ENCODE measurements at regions not wholly inside any gene's neighbourhood (a gene's known extent, or its start where the extent isn't known, plus 50 kb on each side); places are given as distances from the start of the nearest gene placed in this dataset.

- Histone ChIP-seq H3K36me3 (ENCODE audit: control insufficient read depth, insufficient read depth, low read length) (no peaks in the 10 kb centered on the region), H3K4me3 (ENCODE audit: low read length) (no peak overlapping the region), H3K27ac (ENCODE audit: low read length) (no peak overlapping the region), H3K4me1 (ENCODE audit: control insufficient read depth, insufficient read depth, low read length) (peaks cover 12% of the 10 kb centered on the region), H3K27me3 (ENCODE audit: control insufficient read depth, insufficient read depth, low read length) (no peaks in the 10 kb centered on the region), H3K9me3 (replicated peaks; ENCODE audit: control insufficient read depth, low read depth, low read length) (peaks cover 2% of the 10 kb centered on the region)
- WGBS (ENCODE audit: insufficient coverage) = no CpG with 5 or more reads among the region's 1 CpG
- DNase-seq = no peak
These were observed 101.6 kb upstream of the ARHGEF3 start for GRCh38 chr3:56903231-56903782.

DNA sequence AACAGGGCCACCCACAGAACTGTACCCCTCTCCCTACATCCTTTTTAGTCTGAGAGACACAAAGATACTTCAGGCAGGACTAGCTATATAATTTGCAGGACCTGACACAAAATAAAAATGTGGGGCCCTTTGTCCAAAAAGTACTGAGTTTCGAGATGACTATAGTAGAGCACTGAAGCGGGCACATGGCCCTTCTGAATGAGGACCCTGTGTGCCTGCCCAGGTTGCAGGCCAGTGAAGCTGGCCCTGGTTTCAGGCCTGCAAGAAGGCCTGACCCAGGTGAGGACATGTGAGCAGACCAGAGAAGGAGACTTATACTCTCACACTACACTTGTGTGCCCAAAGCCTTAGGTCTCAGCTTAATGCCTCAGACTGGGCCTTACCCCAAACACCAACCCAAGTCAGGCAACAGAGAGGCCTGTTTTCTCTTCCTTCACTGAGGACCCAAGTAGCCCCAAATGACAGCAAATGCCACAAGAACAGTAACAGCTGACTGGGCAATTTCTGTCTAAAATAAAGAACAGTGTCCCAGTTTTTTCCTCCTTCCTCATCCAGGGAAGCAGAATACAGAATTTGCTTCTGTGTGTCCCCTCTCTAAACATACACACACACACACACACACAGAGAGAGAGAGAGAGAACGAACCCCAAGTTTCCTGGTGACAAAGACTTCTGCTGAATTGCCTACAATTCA is 100.9 kb upstream of the ARHGEF3 start:
- Histone ChIP-seq H3K4me1 (ENCODE audit: control insufficient read depth, insufficient read depth, low read length) (peaks cover 12% of the 10 kb centered on the region), H3K36me3 (ENCODE audit: control insufficient read depth, insufficient read depth, low read length) (no peaks in the 10 kb centered on the region), H3K27ac (ENCODE audit: low read length) (no peak overlapping the region), H3K27me3 (ENCODE audit: control insufficient read depth, insufficient read depth, low read length) (no peaks in the 10 kb centered on the region), H3K9me3 (replicated peaks; ENCODE audit: control insufficient read depth, low read depth, low read length) (peaks cover 2% of the 10 kb centered on the region), H3K4me3 (ENCODE audit: low read length) (no peak overlapping the region)
- WGBS (ENCODE audit: insufficient coverage) = 86% methylated on average over 2 of the region's 3 CpGs
- no peak for DNase-seq

DNA sequence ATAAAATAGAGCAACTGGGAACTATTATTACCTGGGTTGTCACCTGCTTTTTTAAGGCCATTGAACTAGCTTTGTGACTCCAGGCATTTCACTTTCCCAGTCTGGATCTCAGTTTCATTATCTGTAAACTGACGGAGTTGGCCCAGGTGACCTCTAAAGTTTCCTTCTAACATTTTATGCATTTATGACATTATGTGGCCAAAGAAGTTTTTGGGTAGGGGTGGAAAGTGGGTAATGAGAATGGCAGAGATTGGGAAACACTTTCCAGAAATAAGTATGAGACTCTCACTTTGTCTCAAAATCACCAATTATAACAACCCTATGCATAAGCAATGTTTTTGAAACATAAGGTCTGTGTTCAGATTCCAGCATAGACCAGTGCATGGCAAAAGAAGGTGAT is 99.1 kb upstream of the ARHGEF3 start:
- Histone ChIP-seq H3K9me3 (replicated peaks; ENCODE audit: control insufficient read depth, low read depth, low read length) (peaks cover 2% of the 10 kb centered on the region), H3K4me3 (ENCODE audit: low read length) (no peak overlapping the region), H3K36me3 (ENCODE audit: control insufficient read depth, insufficient read depth, low read length) (no peaks in the 10 kb centered on the region), H3K4me1 (ENCODE audit: control insufficient read depth, insufficient read depth, low read length) (peaks cover 13% of the 10 kb centered on the region), H3K27me3 (ENCODE audit: control insufficient read depth, insufficient read depth, low read length) (no peaks in the 10 kb centered on the region), H3K27ac (ENCODE audit: low read length) (no peak overlapping the region)
- no peak for DNase-seq
- WGBS (ENCODE audit: insufficient coverage) = no CpG with 5 or more reads among the region's 1 CpG

GRCh38 chr3:56899851-56900250 is 98.1 kb upstream of the ARHGEF3 start:
- peaks cover 22% of the 10 kb centered on the region for H3K4me1 ChIP-seq (ENCODE audit: control insufficient read depth, insufficient read depth, low read length)
- no peaks in the 10 kb centered on the region for H3K27me3 ChIP-seq (ENCODE audit: control insufficient read depth, insufficient read depth, low read length)
- no CpG with 5 or more reads among the region's 6 CpGs for WGBS (ENCODE audit: insufficient coverage)
- peaks cover 2% of the 10 kb centered on the region for H3K9me3 ChIP-seq (replicated peaks; ENCODE audit: control insufficient read depth, low read depth, low read length)
- no peak overlapping the region for H3K4me3 ChIP-seq (ENCODE audit: low read length)
- H3K27ac ChIP-seq (ENCODE audit: low read length) = peak overlapping the region; percentile 57
- H3K36me3 ChIP-seq (ENCODE audit: control insufficient read depth, insufficient read depth, low read length) = no peaks in the 10 kb centered on the region
- DNase-seq = no peak

- no peaks in the 10 kb centered on the region for H3K36me3 ChIP-seq (ENCODE audit: control insufficient read depth, insufficient read depth, low read length)
- no peak for DNase-seq
- peaks cover 2% of the 10 kb centered on the region for H3K9me3 ChIP-seq (replicated peaks; ENCODE audit: control insufficient read depth, low read depth, low read length)
- H3K27me3 ChIP-seq (ENCODE audit: control insufficient read depth, insufficient read depth, low read length) = no peaks in the 10 kb centered on the region
- WGBS (ENCODE audit: insufficient coverage) = 80% methylated on average over 3 of the region's 6 CpGs
- H3K27ac ChIP-seq (ENCODE audit: low read length) = no peak overlapping the region
- peaks cover 19% of the 10 kb centered on the region for H3K4me1 ChIP-seq (ENCODE audit: control insufficient read depth, insufficient read depth, low read length)
- no peak overlapping the region for H3K4me3 ChIP-seq (ENCODE audit: low read length)
These were observed 97.3 kb upstream of the ARHGEF3 start for GRCh38 chr3:56899078-56899477.

DNA sequence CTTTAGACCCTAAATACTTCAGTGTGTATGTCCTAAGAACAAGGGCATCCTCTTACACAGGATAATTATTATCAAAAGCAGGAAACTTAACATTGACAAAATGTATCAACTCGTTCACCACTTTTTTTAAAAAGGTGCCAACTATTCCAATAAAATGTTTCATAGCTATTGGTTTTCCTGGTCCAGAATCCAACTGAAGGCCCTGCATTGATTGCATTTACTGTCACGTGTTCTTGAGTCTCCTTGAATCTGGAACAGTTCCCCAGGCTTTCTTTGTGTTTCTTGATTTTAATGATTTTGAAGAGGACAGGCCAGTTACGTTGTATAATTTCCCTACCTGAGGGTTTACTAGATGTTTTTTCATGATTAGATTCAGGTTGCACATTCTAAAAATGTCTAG is 94.6 kb upstream of the ARHGEF3 start:
- no peak overlapping the region for H3K27ac ChIP-seq (ENCODE audit: low read length)
- no peaks in the 10 kb centered on the region for H3K9me3 ChIP-seq (replicated peaks; ENCODE audit: control insufficient read depth, low read depth, low read length)
- peaks cover 18% of the 10 kb centered on the region for H3K4me1 ChIP-seq (ENCODE audit: control insufficient read depth, insufficient read depth, low read length)
- H3K27me3 ChIP-seq (ENCODE audit: control insufficient read depth, insufficient read depth, low read length) = no peaks in the 10 kb centered on the region
- no peaks in the 10 kb centered on the region for H3K36me3 ChIP-seq (ENCODE audit: control insufficient read depth, insufficient read depth, low read length)
- H3K4me3 ChIP-seq (ENCODE audit: low read length) = no peak overlapping the region
- DNase-seq = no peak
- no CpG with 5 or more reads among the region's 3 CpGs for WGBS (ENCODE audit: insufficient coverage)

DNA sequence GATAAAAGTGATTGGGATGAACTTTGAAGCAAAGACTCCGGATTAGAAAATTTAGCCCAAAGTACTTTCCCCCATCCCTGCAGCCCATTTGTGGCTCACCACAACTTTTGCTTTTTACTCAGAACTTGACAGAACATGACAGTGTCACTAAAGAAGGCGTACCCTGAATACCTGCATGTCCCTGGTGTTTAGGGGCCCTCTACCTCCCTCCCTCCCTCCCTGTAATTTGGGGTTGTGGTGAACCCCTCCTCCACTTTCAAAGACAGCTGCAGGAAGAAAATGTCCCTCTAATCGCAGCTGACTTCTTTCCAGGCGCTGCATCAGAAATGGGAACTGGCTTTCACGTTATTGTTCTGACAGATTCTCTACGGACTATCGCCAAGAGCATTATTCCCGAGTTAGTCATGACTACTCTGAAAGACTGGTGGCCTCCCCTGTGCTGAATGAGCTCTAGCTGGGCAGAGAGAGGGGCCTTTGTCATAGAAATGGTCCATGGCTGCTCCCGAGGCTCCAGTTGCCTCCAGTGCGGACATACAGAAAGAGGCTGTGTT is 93.2 kb upstream of the ARHGEF3 start:
- no peaks in the 10 kb centered on the region for H3K36me3 ChIP-seq (ENCODE audit: control insufficient read depth, insufficient read depth, low read length)
- H3K27me3 ChIP-seq (ENCODE audit: control insufficient read depth, insufficient read depth, low read length) = no peaks in the 10 kb centered on the region
- H3K27ac ChIP-seq (ENCODE audit: low read length) = peak overlapping the region; percentile 71
- no peak overlapping the region for H3K4me3 ChIP-seq (ENCODE audit: low read length)
- 12% methylated on average over 6 of the region's 10 CpGs for WGBS (ENCODE audit: insufficient coverage)
- H3K4me1 ChIP-seq (ENCODE audit: control insufficient read depth, insufficient read depth, low read length) = peaks cover 18% of the 10 kb centered on the region
- peak; percentile 84 for DNase-seq
- H3K9me3 ChIP-seq (replicated peaks; ENCODE audit: control insufficient read depth, low read depth, low read length) = no peaks in the 10 kb centered on the region

DNA sequence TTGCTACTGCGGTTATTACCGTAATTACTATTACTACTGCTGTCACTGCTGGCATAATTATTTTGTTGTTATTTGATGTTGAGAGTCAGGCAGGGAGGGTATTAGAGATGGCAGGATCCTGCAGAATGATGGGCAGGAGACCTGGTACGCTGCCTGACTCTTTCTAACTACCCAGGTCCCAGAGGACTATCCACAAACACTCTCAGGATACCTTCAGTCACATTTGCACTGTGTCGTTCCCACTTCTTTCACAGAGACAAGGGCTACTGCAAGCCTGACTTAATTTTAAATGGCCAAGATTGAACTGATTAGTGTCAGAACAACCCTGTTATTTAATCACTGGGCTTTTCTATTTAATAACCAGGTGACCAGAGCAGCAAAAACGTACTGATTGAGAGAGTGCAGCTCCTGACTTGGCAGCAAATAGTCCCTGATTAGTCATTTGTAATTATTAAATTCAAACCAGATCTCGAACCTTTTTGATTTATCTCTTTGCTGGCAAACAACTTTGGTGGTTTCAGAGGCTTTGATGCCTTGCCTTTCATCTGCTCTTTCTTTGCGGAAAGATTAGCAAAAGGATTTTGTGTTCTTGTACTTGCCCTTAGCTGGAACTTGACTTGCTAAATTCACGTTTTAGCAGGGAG is 88.8 kb upstream of the ARHGEF3 start:
- no peaks in the 10 kb centered on the region for H3K9me3 ChIP-seq (replicated peaks; ENCODE audit: control insufficient read depth, low read depth, low read length)
- no peak overlapping the region for H3K27ac ChIP-seq (ENCODE audit: low read length)
- peaks cover 35% of the 10 kb centered on the region for H3K4me1 ChIP-seq (ENCODE audit: control insufficient read depth, insufficient read depth, low read length)
- no peak for DNase-seq
- 78% methylated on average over 1 of the region's 8 CpGs for WGBS (ENCODE audit: insufficient coverage)
- H3K36me3 ChIP-seq (ENCODE audit: control insufficient read depth, insufficient read depth, low read length) = no peaks in the 10 kb centered on the region
- no peaks in the 10 kb centered on the region for H3K27me3 ChIP-seq (ENCODE audit: control insufficient read depth, insufficient read depth, low read length)
- no peak overlapping the region for H3K4me3 ChIP-seq (ENCODE audit: low read length)

DNA sequence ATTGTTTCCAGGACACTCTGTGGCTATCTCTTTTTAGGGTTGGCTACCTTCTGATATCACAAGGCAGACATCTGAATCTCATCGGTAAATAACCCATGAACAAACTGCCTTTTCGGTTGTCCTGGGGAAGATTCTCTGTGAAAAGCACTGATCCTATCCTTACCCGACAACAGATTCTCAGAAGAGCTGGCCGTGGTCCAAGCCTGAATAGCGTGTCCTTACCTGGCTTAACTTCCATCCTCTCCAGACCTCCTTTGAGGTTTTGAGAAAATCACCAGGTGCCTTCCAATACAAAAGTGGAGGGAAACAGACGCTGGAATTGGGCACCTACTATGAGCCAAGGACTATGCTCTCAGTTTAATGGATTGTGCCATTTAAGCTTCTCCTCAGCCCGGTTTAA is 87.4 kb upstream of the ARHGEF3 start:
- H3K27me3 ChIP-seq (ENCODE audit: control insufficient read depth, insufficient read depth, low read length) = no peaks in the 10 kb centered on the region
- no peaks in the 10 kb centered on the region for H3K36me3 ChIP-seq (ENCODE audit: control insufficient read depth, insufficient read depth, low read length)
- no peaks in the 10 kb centered on the region for H3K9me3 ChIP-seq (replicated peaks; ENCODE audit: control insufficient read depth, low read depth, low read length)
- no peak for DNase-seq
- H3K4me1 ChIP-seq (ENCODE audit: control insufficient read depth, insufficient read depth, low read length) = peaks cover 35% of the 10 kb centered on the region
- WGBS (ENCODE audit: insufficient coverage) = 58% methylated on average over 7 of the region's 7 CpGs
- no peak overlapping the region for H3K4me3 ChIP-seq (ENCODE audit: low read length)
- no peak overlapping the region for H3K27ac ChIP-seq (ENCODE audit: low read length)

DNA sequence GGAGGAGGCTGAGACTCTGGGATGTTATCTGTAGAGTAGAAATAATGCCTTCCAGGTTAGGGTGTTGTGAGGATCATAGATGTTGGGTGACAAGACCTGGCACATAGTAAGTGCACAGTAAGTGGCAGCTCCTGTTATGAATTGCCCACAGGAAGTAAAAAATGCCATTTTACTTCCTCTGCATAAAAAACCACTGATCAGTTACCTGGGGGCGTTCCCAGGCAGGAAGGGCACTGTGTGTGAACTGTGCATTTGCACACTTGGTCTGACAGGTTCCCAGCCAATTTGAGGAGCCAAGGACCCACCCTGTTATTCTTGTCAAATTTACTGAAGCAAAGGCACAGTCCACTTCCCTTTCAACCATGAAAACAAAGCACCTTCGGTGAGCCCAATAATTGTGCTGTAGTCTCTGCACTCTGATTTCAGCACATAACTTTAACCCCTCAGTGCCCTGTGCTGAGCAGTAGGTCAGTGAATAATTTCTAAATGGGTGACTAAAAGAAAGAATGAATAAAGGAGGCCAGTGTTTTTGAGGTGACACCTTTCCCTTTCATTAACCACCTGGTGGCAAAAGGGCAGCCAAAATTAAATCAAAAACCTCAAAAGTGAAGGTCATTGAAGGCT is 85.8 kb upstream of the ARHGEF3 start:
- no peaks in the 10 kb centered on the region for H3K36me3 ChIP-seq (ENCODE audit: control insufficient read depth, insufficient read depth, low read length)
- 38% methylated on average over 1 of the region's 2 CpGs for WGBS (ENCODE audit: insufficient coverage)
- peaks cover 32% of the 10 kb centered on the region for H3K4me1 ChIP-seq (ENCODE audit: control insufficient read depth, insufficient read depth, low read length)
- no peaks in the 10 kb centered on the region for H3K27me3 ChIP-seq (ENCODE audit: control insufficient read depth, insufficient read depth, low read length)
- no peak overlapping the region for H3K4me3 ChIP-seq (ENCODE audit: low read length)
- no peak overlapping the region for H3K27ac ChIP-seq (ENCODE audit: low read length)
- H3K9me3 ChIP-seq (replicated peaks; ENCODE audit: control insufficient read depth, low read depth, low read length) = no peaks in the 10 kb centered on the region
- no peak for DNase-seq
